Ectodermal cell (in vitro differentiated cells): ENCODE measurements at regions not wholly inside any gene's neighbourhood (a gene's known extent, or its start where the extent isn't known, plus 50 kb on each side); places are given as distances from the start of the nearest gene placed in this dataset.
"Not testable (repeated sequence)": the region's sequence is repeated elsewhere in the genome, so short reads cannot be mapped to it uniquely, and the experiment has no call there.

Source experiments
- H3K27ac ChIP-seq: 2 replicates; pipeline ENCODE4 v1.7.0; 2013; ENCODE audit warnings: mild to moderate bottlenecking, low read depth, low read length; ENCODE audit not compliant: insufficient read depth, poor library complexity, severe bottlenecking
- H3K27me3 ChIP-seq: 2 replicates; pipeline ENCODE4 v1.7.0; 2013; ENCODE audit warnings: mild to moderate bottlenecking, low read length; ENCODE audit not compliant: insufficient read depth, control insufficient read depth, poor library complexity, severe bottlenecking
- H3K36me3 ChIP-seq: one replicate; pipeline ENCODE4 v1.7.0; 2013; ENCODE audit warnings: low read length; ENCODE audit not compliant: control insufficient read depth, insufficient read depth
- H3K4me1 ChIP-seq: one replicate; pipeline ENCODE4 v1.7.0; 2013; ENCODE audit warnings: low read length; ENCODE audit not compliant: control insufficient read depth, insufficient read depth
- H3K4me3 ChIP-seq: 2 replicates; pipeline ENCODE4 v1.7.0; 2013; ENCODE audit warnings: low read depth, low read length, control low read depth; ENCODE audit not compliant: insufficient read depth
- H3K9me3 ChIP-seq: 2 replicates; pipeline ENCODE4 v1.7.0; 2013; ENCODE audit warnings: mild to moderate bottlenecking, low read length, moderate library complexity; ENCODE audit not compliant: control insufficient read depth
- WGBS, 2 experiments: methylation state at CpG; one replicate each; pipeline ENCODE4 v1.1.7; 2013; ENCODE audit warnings: missing lambda C conversion rate in 2 of 2; 5-methylcytosine and 5-hydroxymethylcytosine counted together

DNA sequence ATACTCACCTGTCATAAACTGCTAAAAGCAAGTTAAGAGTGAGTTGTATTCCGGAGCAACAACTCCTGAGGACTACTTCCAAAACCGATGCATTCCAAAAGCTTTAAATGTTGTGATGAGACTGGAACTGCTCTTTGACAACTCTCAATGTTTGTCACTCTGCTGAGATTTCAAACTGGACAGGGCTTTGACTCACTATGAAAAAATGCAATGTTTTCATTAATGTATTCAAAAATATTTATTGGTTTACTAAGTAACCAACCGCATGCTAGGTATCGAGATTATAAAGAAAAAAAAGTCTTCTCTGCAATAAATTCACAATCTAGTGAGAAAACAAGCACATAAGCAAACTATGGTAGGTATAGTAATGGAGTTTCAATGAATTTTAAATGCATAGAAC is 107.9 kb upstream of the GNAI1 start:
- Histone ChIP-seq H3K36me3 (no peaks in the 10 kb centered on the region), H3K27ac (no peak overlapping the region), H3K4me1 (no peaks in the 10 kb centered on the region), H3K4me3 (no peak overlapping the region), H3K27me3 (no peaks in the 10 kb centered on the region), H3K9me3 (no peaks in the 10 kb centered on the region)
- 97 to 100% methylated on average over 2 of the region's 4 CpGs for WGBS, 2 experiments

DNA sequence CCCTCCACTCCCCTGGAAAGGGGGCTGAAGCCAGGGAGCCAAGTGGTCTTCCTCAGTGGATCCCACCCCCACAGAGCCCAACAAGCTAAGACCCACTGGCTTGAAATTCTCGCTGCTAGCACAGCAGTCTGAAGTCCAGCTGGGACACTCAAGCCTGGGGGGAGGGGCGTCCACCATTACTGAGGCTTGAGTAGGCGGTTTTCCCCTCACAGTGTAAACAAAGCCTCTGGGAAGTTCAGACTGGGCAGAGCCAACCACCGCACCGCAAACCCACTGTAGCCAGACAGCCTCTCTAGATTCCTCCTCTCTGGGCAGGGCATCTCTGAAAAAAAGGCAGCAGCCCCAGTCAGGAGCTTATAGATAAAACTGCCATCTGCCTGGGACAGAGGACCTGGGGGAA is 114.4 kb upstream of the GNAI1 start:
- not testable (repeated sequence) for H3K27ac ChIP-seq, H3K4me3 ChIP-seq
- WGBS, 2 experiments: 80 to 88% methylated on average over 5 of the region's 5 CpGs

DNA sequence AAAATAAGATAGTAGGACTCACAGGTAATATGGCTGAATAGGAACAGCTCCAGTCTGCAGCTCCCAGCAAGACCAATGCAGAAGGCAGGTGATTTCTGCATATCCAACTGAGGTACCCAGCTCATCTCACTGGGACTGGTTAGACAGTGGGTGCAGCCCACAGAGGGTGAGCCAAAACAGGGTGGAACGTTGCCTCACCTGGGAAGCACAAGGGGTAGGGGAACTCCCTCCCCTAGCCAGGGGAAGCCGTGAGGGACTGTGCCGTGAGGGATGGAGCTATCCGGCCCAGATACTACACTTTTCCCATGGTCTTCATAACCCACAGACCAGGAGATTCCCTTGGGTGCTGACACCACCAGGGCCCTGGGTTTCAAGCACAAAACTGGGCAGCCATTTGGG is 114.8 kb upstream of the GNAI1 start:
- not testable (repeated sequence) for H3K27me3 ChIP-seq, H3K4me1 ChIP-seq, H3K36me3 ChIP-seq, H3K4me3 ChIP-seq, H3K27ac ChIP-seq, H3K9me3 ChIP-seq
- WGBS, 2 experiments: 95% methylated on average over 4 of the region's 4 CpGs

More for the DNA sequence above, 114.4 kb upstream of the GNAI1 start:
- H3K9me3 ChIP-seq, H3K36me3 ChIP-seq, H3K4me1 ChIP-seq, H3K27me3 ChIP-seq: not testable (repeated sequence)

DNA sequence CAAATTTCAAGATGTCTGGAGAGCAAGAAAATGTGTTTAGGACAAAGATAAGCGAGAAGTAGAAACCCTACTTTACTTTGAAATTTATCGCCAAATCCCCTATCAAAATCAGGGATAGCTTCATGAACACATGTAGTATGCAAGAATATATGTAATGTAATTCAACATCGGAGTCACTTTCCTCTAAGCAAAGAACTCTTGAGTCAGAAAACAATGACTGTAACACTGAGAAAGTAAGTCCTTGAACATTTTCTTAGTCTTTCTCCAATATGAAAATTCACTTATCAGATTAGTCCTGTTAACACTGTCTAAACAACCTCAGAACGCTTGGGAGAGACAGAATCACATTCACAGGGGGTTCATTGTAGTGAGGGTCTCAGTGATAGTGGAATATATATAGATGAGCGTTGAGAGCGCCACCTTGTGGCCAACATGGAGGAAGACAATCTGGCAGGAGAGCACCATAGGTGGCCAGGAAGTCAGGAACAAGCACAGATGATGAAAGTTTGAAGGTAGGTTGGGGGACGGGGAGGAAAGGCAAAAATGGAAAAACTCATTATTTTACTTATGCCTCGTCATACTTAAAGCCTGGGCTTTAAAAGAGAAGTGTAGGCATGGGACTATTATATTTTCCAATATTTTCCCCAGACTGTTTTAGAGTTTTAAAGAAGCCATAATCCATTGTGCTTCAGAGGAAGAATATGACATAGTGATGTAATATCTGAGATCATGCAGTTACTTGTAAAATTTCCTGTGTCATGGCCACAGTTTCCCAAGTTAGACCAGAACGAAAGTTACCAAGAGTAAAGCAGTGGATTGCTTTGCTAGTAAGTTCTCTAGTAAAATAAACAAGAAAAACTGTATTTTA is 115.5 kb upstream of the GNAI1 start:
- 25 to 52% methylated on average over 4 to 8 of the region's 9 CpGs for WGBS, 2 experiments
- H3K9me3 ChIP-seq: no peaks in the 10 kb centered on the region
- no peaks in the 10 kb centered on the region for H3K27me3 ChIP-seq
- H3K4me1 ChIP-seq: no peaks in the 10 kb centered on the region
- no peaks in the 10 kb centered on the region for H3K36me3 ChIP-seq
- no peak overlapping the region for H3K27ac ChIP-seq
- no peak overlapping the region for H3K4me3 ChIP-seq

DNA sequence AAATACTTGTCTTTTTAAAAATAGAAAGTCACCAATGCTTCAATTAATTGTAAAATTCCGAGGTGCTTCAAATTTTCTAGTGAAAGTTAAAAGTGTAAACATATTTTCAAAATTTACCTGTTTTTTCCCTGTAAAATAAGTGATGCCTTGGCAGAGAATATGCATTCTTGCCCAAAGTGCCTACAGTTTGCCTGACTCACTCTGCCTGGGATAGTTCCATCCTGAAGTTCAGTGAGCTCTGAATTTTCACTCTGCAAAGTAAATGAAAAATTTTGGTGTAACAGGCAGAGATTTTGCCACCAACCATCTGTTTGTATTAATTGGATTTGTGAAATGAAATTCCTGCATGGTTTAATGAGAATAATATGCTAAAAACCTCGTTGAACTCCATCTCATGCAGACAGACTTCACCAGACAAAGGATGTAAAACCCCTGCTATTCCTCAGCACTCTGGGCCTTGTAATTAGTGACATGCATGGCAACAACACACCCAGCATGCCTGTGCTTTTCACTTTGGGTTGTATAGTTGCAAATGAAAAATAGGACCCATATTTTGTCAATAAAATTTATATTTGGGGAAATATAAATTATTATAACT is 117.4 kb upstream of the GNAI1 start:
- WGBS, 2 experiments: 56 to 58% methylated on average over 1 to 2 of the region's 2 CpGs
- no peaks in the 10 kb centered on the region for H3K27me3 ChIP-seq
- H3K9me3 ChIP-seq: no peaks in the 10 kb centered on the region
- no peak overlapping the region for H3K27ac ChIP-seq
- no peak overlapping the region for H3K4me3 ChIP-seq
- H3K36me3 ChIP-seq: no peaks in the 10 kb centered on the region
- no peaks in the 10 kb centered on the region for H3K4me1 ChIP-seq

DNA sequence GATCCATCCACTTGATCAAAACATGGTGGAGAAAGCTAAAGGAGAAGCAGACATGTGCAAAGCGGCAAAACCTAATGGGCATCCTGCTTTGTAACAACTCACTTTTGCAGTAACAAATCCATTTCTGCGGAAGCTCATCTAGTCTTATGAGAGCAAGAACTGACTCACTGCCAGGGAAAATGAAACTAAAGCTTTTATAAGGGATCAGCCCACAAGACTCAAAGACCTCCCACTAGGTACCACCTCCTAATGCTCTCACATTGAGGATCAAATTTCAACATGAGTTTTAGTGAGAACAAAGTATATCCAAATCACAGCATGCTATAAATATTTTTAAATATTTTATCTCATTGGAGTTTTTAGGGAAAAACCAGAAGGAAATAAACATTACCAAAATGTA is 120.1 kb upstream of the GNAI1 start:
- no peaks in the 10 kb centered on the region for H3K27me3 ChIP-seq
- H3K9me3 ChIP-seq: no peaks in the 10 kb centered on the region
- no peak overlapping the region for H3K4me3 ChIP-seq
- WGBS, 2 experiments: 80 to 92% methylated on average over 2 of the region's 2 CpGs
- no peak overlapping the region for H3K27ac ChIP-seq
- no peaks in the 10 kb centered on the region for H3K4me1 ChIP-seq
- no peaks in the 10 kb centered on the region for H3K36me3 ChIP-seq

DNA sequence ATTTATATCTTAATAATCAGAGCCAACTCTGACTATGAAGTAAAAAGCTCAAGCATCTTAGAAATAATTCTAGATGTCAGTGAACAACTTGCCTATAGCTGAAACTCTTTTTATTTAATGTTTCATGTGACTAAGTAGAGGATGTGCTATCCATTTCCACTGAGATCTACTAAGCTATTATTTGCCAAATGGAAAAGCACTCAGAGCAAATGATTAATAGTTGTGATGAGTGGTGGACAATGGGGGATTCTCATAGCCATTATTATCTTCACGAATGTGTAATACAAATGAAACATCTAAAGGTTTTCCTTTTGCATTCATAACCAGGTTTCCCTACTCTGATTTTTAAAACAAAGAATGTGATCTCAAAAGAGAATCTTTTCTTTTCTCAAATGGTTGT is 126.6 kb upstream of the GNAI1 start:
- no peak overlapping the region for H3K27ac ChIP-seq
- H3K9me3 ChIP-seq: no peaks in the 10 kb centered on the region
- H3K4me1 ChIP-seq: no peaks in the 10 kb centered on the region
- H3K4me3 ChIP-seq: no peak overlapping the region
- H3K36me3 ChIP-seq: no peaks in the 10 kb centered on the region
- H3K27me3 ChIP-seq: no peaks in the 10 kb centered on the region
- WGBS, 2 experiments: no CpG with 5 or more reads among the region's 1 CpG

DNA sequence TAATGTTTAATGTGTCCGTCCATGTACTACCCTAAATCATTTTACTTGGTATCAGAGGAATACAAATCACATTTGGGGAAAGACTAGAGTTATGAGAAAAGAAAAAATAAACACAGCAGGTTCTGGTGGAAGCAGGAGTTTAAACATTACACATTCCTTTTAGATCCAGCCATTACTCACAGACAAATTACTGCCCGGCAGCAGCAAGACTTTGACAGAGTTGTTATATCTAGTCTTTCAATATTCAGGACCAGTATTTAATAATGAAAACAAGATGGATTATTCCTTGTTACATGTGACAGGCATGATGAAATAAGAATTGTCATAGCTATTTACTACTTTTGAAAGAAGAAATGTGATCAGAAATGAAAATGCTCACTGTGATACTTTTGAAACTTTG is 131.8 kb upstream of the GNAI1 start:
- WGBS, 2 experiments: 88 to 100% methylated on average over 1 of the region's 2 CpGs
- H3K27ac ChIP-seq: no peak overlapping the region
- H3K9me3 ChIP-seq: no peaks in the 10 kb centered on the region
- no peaks in the 10 kb centered on the region for H3K27me3 ChIP-seq
- H3K4me1 ChIP-seq: no peaks in the 10 kb centered on the region
- H3K4me3 ChIP-seq: no peak overlapping the region
- H3K36me3 ChIP-seq: no peaks in the 10 kb centered on the region

DNA sequence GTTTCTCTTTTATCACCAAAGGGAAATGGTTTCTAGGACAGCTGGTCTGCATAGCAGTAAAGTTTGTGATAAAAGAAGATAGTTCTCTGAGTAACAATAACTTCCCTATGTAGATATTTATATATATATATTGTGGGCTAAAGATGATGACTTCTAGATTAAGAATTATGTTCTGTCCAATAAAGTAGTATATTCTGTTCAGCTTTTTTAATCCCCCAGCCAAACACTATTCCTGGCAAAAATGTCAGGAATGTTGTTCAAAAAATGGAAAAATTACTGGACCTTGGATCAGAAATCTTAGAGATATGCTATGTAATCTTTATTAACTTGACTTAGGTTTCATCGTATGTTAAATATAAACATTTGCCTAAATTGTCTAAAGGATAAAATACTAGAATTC is 136.3 kb upstream of the GNAI1 start:
- Histone ChIP-seq H3K4me1 (no peaks in the 10 kb centered on the region), H3K27ac (no peak overlapping the region), H3K36me3 (no peaks in the 10 kb centered on the region), H3K4me3 (no peak overlapping the region), H3K9me3 (no peaks in the 10 kb centered on the region), H3K27me3 (no peaks in the 10 kb centered on the region)
- WGBS, 2 experiments: no CpG with 5 or more reads among the region's 1 CpG

DNA sequence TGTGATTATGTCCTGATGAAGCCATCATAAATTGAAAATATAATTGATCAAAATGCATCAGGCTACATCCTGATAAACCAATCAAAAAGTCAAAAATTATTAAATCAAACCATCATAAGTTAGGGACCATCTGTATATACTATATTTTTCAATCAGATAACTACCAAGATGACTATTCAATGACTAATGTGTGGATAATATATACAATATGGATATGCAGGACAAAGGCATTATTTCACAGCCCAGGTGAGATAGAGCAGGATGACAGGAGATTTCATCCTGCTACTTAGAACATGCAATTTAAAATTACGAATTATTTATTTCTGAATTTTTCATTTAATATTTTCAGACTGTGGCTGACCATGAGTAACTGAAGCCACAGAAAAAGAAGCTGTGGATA is 137.3 kb upstream of the GNAI1 start:
- no peaks in the 10 kb centered on the region for H3K27me3 ChIP-seq
- H3K4me3 ChIP-seq: no peak overlapping the region
- no peaks in the 10 kb centered on the region for H3K4me1 ChIP-seq
- no peak overlapping the region for H3K27ac ChIP-seq
- 67 to 100% methylated on average over 1 of the region's 1 CpG for WGBS, 2 experiments
- H3K36me3 ChIP-seq: no peaks in the 10 kb centered on the region
- H3K9me3 ChIP-seq: no peaks in the 10 kb centered on the region
